ENCODE measurements at regions not wholly inside any gene's neighbourhood (a gene's known extent, or its start where the extent isn't known, plus 50 kb on each side); places are given as distances from the start of the nearest gene placed in this dataset.

- no peaks in the 10 kb centered on the region for H3K36me3 ChIP-seq (ENCODE audit: control insufficient read depth, insufficient read depth, low read length)
- DNase-seq (ENCODE audit: low read depth, low spot score) (no peak), ATAC-seq (no peak)
- no TSS peak for BruUV-seq (replicated peaks)
- TF ChIP-seq TCF7L2 (IDR thresholded peaks at IDR 0.05; ENCODE audit: low read depth, low read length) (no peak), CTCF (IDR thresholded peaks at IDR 0.05) (no peak), POLR2AphosphoS5 (IDR thresholded peaks at IDR 0.05; ENCODE audit: low read depth, low read length) (no peak), SIN3A (IDR thresholded peaks at IDR 0.05; ENCODE audit: borderline replicate concordance, insufficient read depth, low read depth, low read length) (no peak), REST (IDR thresholded peaks at IDR 0.05; ENCODE audit: insufficient read depth in 1 of 2, low read depth in 2 of 2, low read length in 1 of 2) (no peak)
- POLR2A ChIA-PET, result no interaction called here
- CTCF ChIA-PET, result no interaction called here
- H3K27me3 ChIP-seq (ENCODE audit: control insufficient read depth, insufficient read depth, low read length), result no peaks in the 10 kb centered on the region; the same call in 1 of the 2 replicates
- no peaks in the 10 kb centered on the region for H3K9me3 ChIP-seq (ENCODE audit: control insufficient read depth, insufficient read depth, low read depth, low read length)
- H3K4me3 ChIP-seq (ENCODE audit: low read depth in 2 of 2, low read length in 2 of 2), result no peak overlapping the region
- H3K27ac ChIP-seq (ENCODE audit: low read length), result no peak overlapping the region
- no peaks in the 10 kb centered on the region for H3K4me1 ChIP-seq (ENCODE audit: control insufficient read depth, insufficient read depth, low read length)
- intact Hi-C loops (cut with micrococcal nuclease; ENCODE audit: unreplicated experiment), result no loop called here
- in situ Hi-C loops (cut with HindIII; ENCODE audit: low pct_unique_long_range_greater_than_20kb, low sequenced_read_pairs), result no loop called here
Observed at GRCh38 chr11:34758262-34758661, 137.4 kb downstream of the EHF start.

- no peaks in the 10 kb centered on the region for H3K9me3 ChIP-seq (ENCODE audit: control insufficient read depth, insufficient read depth, low read depth, low read length)
- POLR2A ChIA-PET, result no interaction called here
- no peak overlapping the region for H3K4me3 ChIP-seq (ENCODE audit: low read depth in 2 of 2, low read length in 2 of 2)
- intact Hi-C loops (cut with micrococcal nuclease; ENCODE audit: unreplicated experiment), result no loop called here
- CTCF ChIA-PET, result interaction anchor here (0.6 kb wide), 1 partner anchor 384 kb away, joined by 7 read pairs; no protein-coding TSS in a partner anchor
- DNase-seq (ENCODE audit: low read depth, low spot score) (peak; percentile 18), ATAC-seq (peak; percentile 78)
- H3K36me3 ChIP-seq (ENCODE audit: control insufficient read depth, insufficient read depth, low read length), result no peaks in the 10 kb centered on the region
- no peaks in the 10 kb centered on the region for H3K4me1 ChIP-seq (ENCODE audit: control insufficient read depth, insufficient read depth, low read length)
- no peaks in the 10 kb centered on the region; the same call in 1 of the 2 replicates for H3K27me3 ChIP-seq (ENCODE audit: control insufficient read depth, insufficient read depth, low read length)
- in situ Hi-C loops (cut with HindIII; ENCODE audit: low pct_unique_long_range_greater_than_20kb, low sequenced_read_pairs), result no loop called here
- TF ChIP-seq POLR2AphosphoS5 (IDR thresholded peaks at IDR 0.05; ENCODE audit: low read depth, low read length) (no peak), SIN3A (IDR thresholded peaks at IDR 0.05; ENCODE audit: borderline replicate concordance, insufficient read depth, low read depth, low read length) (no peak), REST (IDR thresholded peaks at IDR 0.05; ENCODE audit: insufficient read depth in 1 of 2, low read depth in 2 of 2, low read length in 1 of 2) (no peak), CTCF (IDR thresholded peaks at IDR 0.05) (no peak), TCF7L2 (IDR thresholded peaks at IDR 0.05; ENCODE audit: low read depth, low read length) (no peak)
- no peak overlapping the region for H3K27ac ChIP-seq (ENCODE audit: low read length)
- BruUV-seq (replicated peaks), result no TSS peak
Observed at GRCh38 chr11:34757026-34757451, 136.1 kb downstream of the EHF start.

Measured in Panc1 (cell line).